Peyer's patch (tissue), 4 donors: ENCODE measurements at regions not wholly inside any gene's neighbourhood (a gene's known extent, or its start where the extent isn't known, plus 50 kb on each side); places are given as distances from the start of the nearest gene placed in this dataset.

Experiments
- DNase-seq, 3 donors: peaks; one replicate each; pipeline ENCODE4 v3.0.0-alpha.2; 2017 to 2019
- H3K27ac ChIP-seq, 4 donors: fragments of 200-600 bp; sonication (generic); one replicate each; pipeline ENCODE4 v1.5.1; 2016 to 2019
- H3K27me3 ChIP-seq, 2 donors: fragments of 200-600 bp; sonication (generic); one replicate each; pipeline ENCODE4 v1.5.1; 2019
- H3K36me3 ChIP-seq, 3 donors: fragments of 200-600 bp; sonication (generic); one replicate each; pipeline ENCODE4 v1.5.1; 2016 to 2019
- H3K4me1 ChIP-seq, 4 donors: fragments of 200-600 bp; sonication (generic); one replicate each; pipeline ENCODE4 v1.5.1; 2016 to 2019
- H3K4me3 ChIP-seq, 4 donors: fragments of 200-600 bp; sonication (generic); 1 replicate in 3 of 4; 2 replicates in 1 of 4; pipeline ENCODE4 v1.5.1; 2016 to 2019; ENCODE audit warnings: mild to moderate bottlenecking in 1 of 4
- H3K9me3 ChIP-seq, 4 donors: fragments of 200-600 bp; sonication (generic); one replicate each; pipeline ENCODE4 v1.5.1; 2016 to 2019; ENCODE audit warnings: mild to moderate bottlenecking in 1 of 4
- POLR2A ChIP-seq, 2 donors: fragments of 450-650 bp; IDR thresholded peaks; one replicate each; pipeline ENCODE4 v1.5.1; 2017; ENCODE audit warnings: antibody characterized with exemption in 2 of 2, mild to moderate bottlenecking in 2 of 2, moderate library complexity in 2 of 2
- TF ChIP-seq, protein P1 (sequence below), 6 experiments: fragments of 450-650 bp in 4 of 6; fragments of 200-600 bp in 2 of 6; sonication (generic) in 1 of 6; IDR thresholded peaks; one replicate each; pipeline ENCODE4 v1.5.1; 2017 to 2019; ENCODE audit warnings: antibody characterized with exemption in 6 of 6, mild to moderate bottlenecking in 3 of 6, moderate library complexity in 1 of 6

GRCh38 chr10:107299606-107300005 is 135.1 kb upstream of the SORCS1 start:
- H3K36me3 ChIP-seq: no peaks in the 10 kb centered on the region
- DNase-seq: no peak
- H3K4me3 ChIP-seq: no peak overlapping the region
- no peaks in the 10 kb centered on the region for H3K9me3 ChIP-seq
- H3K27ac ChIP-seq: no peak overlapping the region
- H3K27me3 ChIP-seq: no peaks in the 10 kb centered on the region
- TF ChIP-seq, protein P1, sequence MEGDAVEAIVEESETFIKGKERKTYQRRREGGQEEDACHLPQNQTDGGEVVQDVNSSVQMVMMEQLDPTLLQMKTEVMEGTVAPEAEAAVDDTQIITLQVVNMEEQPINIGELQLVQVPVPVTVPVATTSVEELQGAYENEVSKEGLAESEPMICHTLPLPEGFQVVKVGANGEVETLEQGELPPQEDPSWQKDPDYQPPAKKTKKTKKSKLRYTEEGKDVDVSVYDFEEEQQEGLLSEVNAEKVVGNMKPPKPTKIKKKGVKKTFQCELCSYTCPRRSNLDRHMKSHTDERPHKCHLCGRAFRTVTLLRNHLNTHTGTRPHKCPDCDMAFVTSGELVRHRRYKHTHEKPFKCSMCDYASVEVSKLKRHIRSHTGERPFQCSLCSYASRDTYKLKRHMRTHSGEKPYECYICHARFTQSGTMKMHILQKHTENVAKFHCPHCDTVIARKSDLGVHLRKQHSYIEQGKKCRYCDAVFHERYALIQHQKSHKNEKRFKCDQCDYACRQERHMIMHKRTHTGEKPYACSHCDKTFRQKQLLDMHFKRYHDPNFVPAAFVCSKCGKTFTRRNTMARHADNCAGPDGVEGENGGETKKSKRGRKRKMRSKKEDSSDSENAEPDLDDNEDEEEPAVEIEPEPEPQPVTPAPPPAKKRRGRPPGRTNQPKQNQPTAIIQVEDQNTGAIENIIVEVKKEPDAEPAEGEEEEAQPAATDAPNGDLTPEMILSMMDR (IDR thresholded peaks at IDR 0.05): no peak
- no peak for TF ChIP-seq POLR2A (IDR thresholded peaks at IDR 0.05)
- no peaks in the 10 kb centered on the region for H3K4me1 ChIP-seq

- no peak for TF ChIP-seq POLR2A (IDR thresholded peaks at IDR 0.05)
- no peak for DNase-seq
- Histone ChIP-seq H3K9me3 (no peaks in the 10 kb centered on the region), H3K27ac (no peak overlapping the region), H3K36me3 (no peaks in the 10 kb centered on the region), H3K4me3 (no peak overlapping the region), H3K4me1 (peaks cover 0 to 5% (median 0%) of the 10 kb centered on the region in 4 donors), H3K27me3 (no peaks in the 10 kb centered on the region)
These were observed 119.7 kb upstream of the SORCS1 start for GRCh38 chr10:107284187-107284586.

DNA sequence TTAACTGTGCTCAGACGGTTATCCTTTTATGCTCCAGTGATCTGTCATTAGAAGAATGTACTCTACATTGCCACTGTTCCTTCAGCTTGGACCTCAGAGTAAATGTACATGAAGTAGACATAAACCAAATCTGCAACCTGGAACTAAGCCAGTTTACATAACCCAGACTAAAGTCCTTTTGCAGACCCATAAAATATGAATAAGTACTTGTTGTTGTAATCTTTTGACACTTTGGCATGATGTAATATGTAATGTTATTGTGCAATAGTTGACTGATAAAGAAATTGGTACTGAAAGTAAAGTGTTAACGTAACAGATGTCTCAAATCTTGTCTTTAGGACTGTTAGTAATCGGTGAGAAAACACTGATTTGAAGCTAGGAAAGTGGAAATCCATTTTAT is 115.8 kb upstream of the SORCS1 start:
- Histone ChIP-seq H3K36me3 (no peaks in the 10 kb centered on the region), H3K4me1 (peaks cover 0 to 5% (median 0%) of the 10 kb centered on the region in 4 donors), H3K27ac (peak overlapping the region in 1 of 4 donors; percentile 43), H3K4me3 (no peak overlapping the region), H3K9me3 (no peaks in the 10 kb centered on the region), H3K27me3 (no peaks in the 10 kb centered on the region)
- DNase-seq: no peak
- TF ChIP-seq POLR2A (IDR thresholded peaks at IDR 0.05): no peak
- TF ChIP-seq, protein P1 (IDR thresholded peaks at IDR 0.05): no peak

GRCh38 chr10:107277591-107277990 is 113.1 kb upstream of the SORCS1 start:
- Histone ChIP-seq H3K9me3 (no peaks in the 10 kb centered on the region), H3K27ac (no peak overlapping the region), H3K27me3 (no peaks in the 10 kb centered on the region), H3K4me3 (no peak overlapping the region), H3K4me1 (peaks cover 0 to 5% (median 0%) of the 10 kb centered on the region in 4 donors), H3K36me3 (no peaks in the 10 kb centered on the region)
- no peak for DNase-seq
- no peak for TF ChIP-seq POLR2A (IDR thresholded peaks at IDR 0.05)
- TF ChIP-seq, protein P1 (IDR thresholded peaks at IDR 0.05): no peak

DNA sequence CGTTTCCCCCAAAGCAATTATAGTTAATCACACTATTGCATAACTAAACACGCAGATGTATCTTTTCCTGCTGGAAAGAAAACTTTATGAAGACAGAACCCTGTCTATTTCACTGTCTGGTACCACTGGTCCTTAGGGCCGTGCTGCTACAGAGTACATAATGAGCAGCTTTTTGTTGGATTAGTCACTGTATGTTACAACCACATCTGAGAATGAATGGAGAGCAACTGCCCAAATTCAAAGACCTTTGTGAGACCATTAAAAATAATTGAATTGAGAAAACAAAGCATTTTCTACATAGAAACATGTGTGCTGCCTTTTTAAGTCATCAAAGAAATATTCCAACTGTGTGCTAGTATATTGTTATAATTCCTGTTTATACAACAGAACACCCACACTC is 111.3 kb upstream of the SORCS1 start:
- H3K4me1 ChIP-seq: peaks cover 0 to 5% (median 0%) of the 10 kb centered on the region in 4 donors
- H3K36me3 ChIP-seq: no peaks in the 10 kb centered on the region
- no peak overlapping the region for H3K4me3 ChIP-seq
- DNase-seq: no peak
- TF ChIP-seq, protein P1 (IDR thresholded peaks at IDR 0.05): no peak
- H3K27me3 ChIP-seq: no peaks in the 10 kb centered on the region
- H3K9me3 ChIP-seq: no peaks in the 10 kb centered on the region
- H3K27ac ChIP-seq: no peak overlapping the region

DNA sequence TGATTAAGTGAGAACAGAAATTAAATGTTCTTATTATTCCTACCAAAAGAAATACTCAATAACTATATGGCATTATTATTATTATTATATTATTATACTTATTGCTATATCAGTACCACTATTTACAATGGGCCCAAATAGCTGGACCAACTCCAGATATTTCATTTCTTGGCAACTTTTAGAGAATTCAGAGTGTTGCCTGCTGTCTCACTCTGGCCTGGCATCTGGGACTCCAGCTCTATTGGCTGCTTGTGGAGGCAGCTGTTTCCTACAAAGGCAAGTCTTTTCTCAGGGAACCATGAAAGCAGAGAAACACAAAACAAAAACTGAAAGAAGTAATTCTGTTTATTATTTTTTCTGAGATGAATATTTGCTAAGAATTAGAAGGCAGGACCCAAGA is 105.1 kb upstream of the SORCS1 start:
- H3K4me1 ChIP-seq: no peaks in the 10 kb centered on the region
- H3K9me3 ChIP-seq: no peaks in the 10 kb centered on the region
- TF ChIP-seq, protein P1 (IDR thresholded peaks at IDR 0.05): no peak
- TF ChIP-seq POLR2A (IDR thresholded peaks at IDR 0.05): no peak
- H3K27me3 ChIP-seq: no peaks in the 10 kb centered on the region
- no peak overlapping the region for H3K27ac ChIP-seq
- H3K4me3 ChIP-seq: no peak overlapping the region
- no peak for DNase-seq
- no peaks in the 10 kb centered on the region for H3K36me3 ChIP-seq
